ENCODE measurements at regions not wholly inside any gene's neighbourhood (a gene's known extent, or its start where the extent isn't known, plus 50 kb on each side); places are given as distances from the start of the nearest gene placed in this dataset.
"Not testable (repeated sequence)": the region's sequence is repeated elsewhere in the genome, so short reads cannot be mapped to it uniquely, and the experiment has no call there.

DNA sequence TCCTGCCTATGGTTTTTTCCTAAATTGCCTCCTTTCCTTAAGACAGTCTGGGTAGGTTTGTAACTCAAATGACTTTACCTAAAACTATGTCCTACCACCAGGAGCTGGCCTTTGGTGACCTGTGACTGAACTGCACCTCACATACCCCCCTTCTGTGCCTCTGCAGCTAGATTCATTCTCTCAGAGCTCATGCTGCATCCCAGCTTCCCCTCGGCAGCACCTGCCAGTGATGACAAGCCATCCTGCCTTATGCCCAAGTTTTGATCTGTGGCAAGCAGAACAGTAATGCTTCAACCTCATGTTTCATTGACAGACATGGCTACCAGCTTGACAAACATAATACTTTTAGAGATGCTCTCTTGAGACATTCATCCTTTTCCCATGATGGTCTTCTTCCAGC lies 141.9 kb downstream of the TSEN15 start:
- Histone ChIP-seq H3K9ac (ENCODE audit: insufficient read depth, low read length) (no peak overlapping the region), H3K27ac (ENCODE audit: insufficient read depth, low read length) (no peak overlapping the region), H2AFZ (ENCODE audit: low read length) (no peak overlapping the region), H3K27me3 (ENCODE audit: control insufficient read depth, insufficient read depth, low read length) (no peaks in the 10 kb centered on the region), H3K4me1 (ENCODE audit: control insufficient read depth, extremely low read depth, insufficient read depth, low read length) (peaks cover 8% of the 10 kb centered on the region), H3K79me2 (ENCODE audit: control insufficient read depth, insufficient read depth, low read length) (no peaks in the 10 kb centered on the region), H4K20me1 (ENCODE audit: control insufficient read depth, extremely low read depth, insufficient read depth, low read length) (no peaks in the 10 kb centered on the region), H3K9me3 (ENCODE audit: control insufficient read depth, insufficient read depth, low read depth, low read length) (no peaks in the 10 kb centered on the region), H3K4me2 (ENCODE audit: extremely low read depth, insufficient read depth, low read length) (no peak overlapping the region), H3K4me3 (replicated peaks in 1 of 4; ENCODE audit: control extremely low read depth in 1 of 4, insufficient read depth in 1 of 4, low read depth in 3 of 4, low read length in 4 of 4) (no peak overlapping the region), H3K36me3 (ENCODE audit: control insufficient read depth, insufficient read depth, low read length) (no peaks in the 10 kb centered on the region)
- TF ChIP-seq EZH2 (IDR thresholded peaks at IDR 0.05; ENCODE audit: low read length, missing control alignments): no peak
- no peak for TF ChIP-seq CTCF (conservative IDR thresholded peaks at IDR 0.05 in 1 of 2, IDR thresholded peaks at IDR 0.05 in 1 of 2; ENCODE audit: low read depth in 1 of 2, low read length in 2 of 2)
- DNase-seq (ENCODE audit: low read depth in 2 of 2): no peak

DNA sequence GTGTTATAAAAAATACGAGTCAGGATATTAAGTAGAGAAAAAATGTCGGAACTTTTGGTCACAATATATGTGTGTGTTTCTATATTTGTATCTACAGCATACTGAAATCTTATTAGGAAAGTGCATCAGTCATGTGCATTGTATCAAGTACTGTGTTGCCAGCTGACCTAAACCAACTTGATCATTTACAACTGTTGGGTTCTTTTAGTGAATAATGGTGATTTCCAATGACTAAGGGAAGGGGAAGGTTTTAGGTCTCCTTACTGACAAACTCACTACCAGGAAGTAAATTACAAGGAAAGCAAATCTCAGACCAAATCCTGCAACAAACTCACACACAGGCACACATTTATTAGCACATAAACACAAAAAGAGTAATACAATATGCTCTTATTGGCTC lies 142.7 kb downstream of the TSEN15 start:
- no peak for DNase-seq (ENCODE audit: low read depth in 2 of 2)

GRCh38 chr1:184195722-184196121 lies 144.2 kb downstream of the TSEN15 start:
- not testable (repeated sequence) for H3K36me3 ChIP-seq (ENCODE audit: control insufficient read depth, insufficient read depth, low read length); H3K4me2 ChIP-seq (ENCODE audit: extremely low read depth, insufficient read depth, low read length); H3K79me2 ChIP-seq (ENCODE audit: control insufficient read depth, insufficient read depth, low read length); H3K4me3 ChIP-seq (replicated peaks in 1 of 4; ENCODE audit: control extremely low read depth in 1 of 4, insufficient read depth in 1 of 4, low read depth in 3 of 4, low read length in 4 of 4); H3K9me3 ChIP-seq (ENCODE audit: control insufficient read depth, insufficient read depth, low read depth, low read length); H2AFZ ChIP-seq (ENCODE audit: low read length); H3K27ac ChIP-seq (ENCODE audit: insufficient read depth, low read length); DNase-seq (ENCODE audit: low read depth in 2 of 2); H3K27me3 ChIP-seq (ENCODE audit: control insufficient read depth, insufficient read depth, low read length); H3K9ac ChIP-seq (ENCODE audit: insufficient read depth, low read length); H3K4me1 ChIP-seq (ENCODE audit: control insufficient read depth, extremely low read depth, insufficient read depth, low read length); H4K20me1 ChIP-seq (ENCODE audit: control insufficient read depth, extremely low read depth, insufficient read depth, low read length)

More for the DNA sequence above, 142.7 kb downstream of the TSEN15 start:
- no peaks in the 10 kb centered on the region for H3K36me3 ChIP-seq (ENCODE audit: control insufficient read depth, insufficient read depth, low read length)
- no peak overlapping the region for H3K27ac ChIP-seq (ENCODE audit: insufficient read depth, low read length)
- no peaks in the 10 kb centered on the region for H3K9me3 ChIP-seq (ENCODE audit: control insufficient read depth, insufficient read depth, low read depth, low read length)
- no peak overlapping the region for H3K9ac ChIP-seq (ENCODE audit: insufficient read depth, low read length)
- H3K27me3 ChIP-seq (ENCODE audit: control insufficient read depth, insufficient read depth, low read length): no peaks in the 10 kb centered on the region
- no peaks in the 10 kb centered on the region for H4K20me1 ChIP-seq (ENCODE audit: control insufficient read depth, extremely low read depth, insufficient read depth, low read length)
- H2AFZ ChIP-seq (ENCODE audit: low read length): no peak overlapping the region
- H3K4me3 ChIP-seq (replicated peaks in 1 of 4; ENCODE audit: control extremely low read depth in 1 of 4, insufficient read depth in 1 of 4, low read depth in 3 of 4, low read length in 4 of 4): no peak overlapping the region
- H3K79me2 ChIP-seq (ENCODE audit: control insufficient read depth, insufficient read depth, low read length): no peaks in the 10 kb centered on the region
- TF ChIP-seq CTCF (conservative IDR thresholded peaks at IDR 0.05 in 1 of 2, IDR thresholded peaks at IDR 0.05 in 1 of 2; ENCODE audit: low read depth in 1 of 2, low read length in 2 of 2) (no peak), EZH2 (IDR thresholded peaks at IDR 0.05; ENCODE audit: low read length, missing control alignments) (no peak)
- no peak overlapping the region for H3K4me2 ChIP-seq (ENCODE audit: extremely low read depth, insufficient read depth, low read length)
- H3K4me1 ChIP-seq (ENCODE audit: control insufficient read depth, extremely low read depth, insufficient read depth, low read length): peaks cover 8% of the 10 kb centered on the region

Measured in fibroblast of lung (primary cell).